ENCODE measurements at regions not wholly inside any gene's neighbourhood (a gene's known extent, or its start where the extent isn't known, plus 50 kb on each side); places are given as distances from the start of the nearest gene placed in this dataset.
A peak's percentile ranks its signal among the peaks of the same experiment; 100 is the strongest.

DNA sequence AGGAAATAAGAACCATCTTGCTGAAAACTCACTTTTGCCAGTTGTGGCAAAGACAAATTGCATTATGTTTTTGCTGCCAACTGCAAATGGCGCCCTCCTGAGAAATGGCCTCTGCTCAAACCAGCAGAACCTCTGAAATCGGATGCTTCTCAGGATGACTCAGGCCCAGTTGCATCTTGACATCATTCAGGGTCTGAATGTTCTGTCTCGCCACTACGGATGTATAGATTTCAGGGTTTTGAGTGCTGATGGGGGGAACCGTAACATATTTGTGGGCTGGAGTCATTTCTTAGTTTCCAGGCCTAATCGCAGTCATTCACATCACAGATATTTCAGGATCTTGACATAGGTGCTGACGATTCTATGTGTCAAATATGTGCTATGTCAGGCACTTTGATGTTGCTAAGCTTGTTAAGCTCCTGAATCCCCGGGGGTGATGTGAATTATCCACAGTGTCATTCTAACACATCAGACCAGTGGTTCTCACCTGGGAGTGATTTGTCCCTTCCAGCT is 207.1 kb downstream of the NFATC2 start:
- peak; percentile 33 for DNase-seq

DNA sequence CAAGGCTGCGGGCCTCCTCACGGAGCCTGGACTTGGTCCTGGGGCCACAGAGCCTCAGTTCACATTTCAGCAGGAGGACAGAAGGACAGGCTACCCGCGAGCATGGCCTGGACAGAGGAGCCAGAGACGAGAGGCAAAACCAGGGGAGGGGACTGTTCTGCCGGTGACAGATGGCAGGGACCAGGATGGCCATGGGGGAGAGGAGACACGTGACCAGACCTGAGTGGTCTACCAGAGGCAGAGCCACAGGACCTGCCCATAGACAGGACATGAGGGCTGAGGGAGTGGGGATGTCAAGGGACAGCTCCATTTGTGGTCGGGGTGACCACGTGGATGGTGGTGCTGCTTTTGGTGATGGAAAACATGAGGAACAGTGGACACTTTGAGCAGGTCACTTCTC is 207.9 kb downstream of the NFATC2 start:
- DNase-seq, result no peak

DNA sequence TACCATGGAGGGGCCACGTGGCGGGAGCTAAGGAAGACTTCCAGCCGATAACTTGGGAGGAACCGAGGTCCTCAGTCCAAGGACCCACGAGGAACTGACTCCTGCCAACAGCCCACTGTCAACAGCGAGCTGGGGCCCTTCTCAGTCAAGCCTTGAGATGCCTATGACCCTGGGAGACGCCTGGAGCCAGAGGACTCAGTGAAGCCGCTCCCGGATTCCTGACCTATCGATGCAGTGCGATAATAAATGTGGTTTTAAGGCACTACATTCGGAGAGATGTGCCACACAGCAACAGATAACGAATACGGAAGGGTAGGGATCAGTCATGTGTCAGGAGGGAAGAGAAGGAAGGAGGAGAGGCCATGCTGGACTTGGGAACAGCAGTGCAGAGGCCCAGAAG is 208.5 kb downstream of the NFATC2 start:
- no peak for DNase-seq

DNA sequence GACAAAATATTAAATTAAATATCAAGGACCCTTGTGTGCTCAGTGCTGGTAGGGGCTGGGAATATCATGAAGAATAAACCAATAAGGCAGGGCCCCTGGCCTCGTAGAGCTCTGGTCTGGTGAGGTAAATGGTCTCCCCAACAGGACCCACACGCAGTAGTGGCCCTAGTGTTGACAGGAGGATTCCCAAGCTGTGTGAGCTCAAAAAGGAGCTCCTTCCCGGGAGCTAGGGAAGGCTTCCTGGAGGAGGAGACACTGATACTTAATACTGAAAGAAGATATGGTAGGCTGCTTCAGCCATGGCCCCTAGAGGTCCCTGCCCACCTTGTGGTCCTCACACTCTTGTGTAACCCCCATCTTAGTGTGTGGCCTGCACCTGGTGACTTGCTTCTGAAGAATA is 209.1 kb downstream of the NFATC2 start:
- no peak for DNase-seq

DNA sequence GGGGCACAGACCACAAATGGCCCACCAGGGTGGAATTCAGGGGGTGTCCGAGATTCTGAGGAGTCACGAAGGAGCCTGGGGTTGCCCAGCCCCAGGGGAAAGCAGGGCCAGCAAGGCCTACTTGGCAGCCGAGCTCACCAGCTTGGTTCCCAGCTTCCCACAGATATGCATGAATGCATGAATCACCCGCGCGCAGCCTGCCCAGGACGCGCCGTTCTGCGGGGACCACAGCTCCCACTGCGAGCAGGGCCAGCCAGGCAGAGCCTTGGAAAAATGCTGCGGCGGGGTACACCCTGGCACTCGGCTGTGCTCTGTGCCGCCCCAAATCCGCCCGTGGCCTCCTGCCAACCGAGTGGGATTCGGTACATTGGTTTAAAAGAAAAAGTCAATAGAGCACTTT is 211.0 kb downstream of the NFATC2 start:
- no peak for DNase-seq

DNA sequence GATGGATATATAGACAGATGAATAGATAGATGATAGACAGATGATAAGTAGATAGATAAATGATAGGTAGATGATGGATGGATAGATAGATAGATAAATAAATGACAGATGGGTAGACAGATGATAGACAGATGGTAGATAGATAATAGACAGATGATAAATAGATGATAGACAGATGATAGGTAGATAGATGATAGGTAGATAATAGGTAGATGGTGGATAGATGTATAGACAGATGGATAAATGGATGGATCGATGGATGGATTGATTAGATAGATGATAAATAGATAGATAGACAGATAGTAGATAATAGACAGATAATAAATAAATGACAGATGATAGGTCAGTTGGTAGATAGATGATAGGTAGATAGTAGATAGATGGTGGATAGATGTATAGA is 212.7 kb downstream of the NFATC2 start:
- DNase-seq, result no peak

DNA sequence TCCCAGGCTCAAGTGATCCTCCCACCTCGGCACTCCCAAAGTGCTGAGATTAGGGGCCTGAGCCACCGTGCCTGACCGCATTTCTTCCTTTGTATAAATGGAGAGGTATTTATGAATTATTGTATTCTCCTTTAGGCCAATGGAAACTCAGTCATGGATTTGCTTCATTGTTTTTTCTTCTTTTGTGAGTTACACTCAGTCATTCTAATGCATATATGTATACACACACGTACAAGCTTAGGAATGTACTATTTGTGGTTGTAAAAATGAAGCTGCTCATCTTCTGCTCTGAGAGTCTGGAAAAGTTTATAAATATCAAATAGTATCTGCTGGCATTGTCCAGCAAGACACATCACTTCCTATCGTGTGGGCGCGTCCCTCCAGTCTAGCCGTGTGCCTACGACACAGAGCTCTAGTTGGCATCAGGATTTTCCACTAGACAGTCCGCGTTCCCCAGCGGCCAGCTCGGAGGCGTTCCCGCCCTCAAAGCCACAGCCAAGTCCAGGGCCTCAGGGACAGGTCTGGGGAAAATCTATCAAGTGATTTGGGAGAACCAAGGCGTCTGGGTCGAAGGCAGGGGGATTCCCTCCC is 215.2 kb downstream of the NFATC2 start:
- no peak for DNase-seq

DNA sequence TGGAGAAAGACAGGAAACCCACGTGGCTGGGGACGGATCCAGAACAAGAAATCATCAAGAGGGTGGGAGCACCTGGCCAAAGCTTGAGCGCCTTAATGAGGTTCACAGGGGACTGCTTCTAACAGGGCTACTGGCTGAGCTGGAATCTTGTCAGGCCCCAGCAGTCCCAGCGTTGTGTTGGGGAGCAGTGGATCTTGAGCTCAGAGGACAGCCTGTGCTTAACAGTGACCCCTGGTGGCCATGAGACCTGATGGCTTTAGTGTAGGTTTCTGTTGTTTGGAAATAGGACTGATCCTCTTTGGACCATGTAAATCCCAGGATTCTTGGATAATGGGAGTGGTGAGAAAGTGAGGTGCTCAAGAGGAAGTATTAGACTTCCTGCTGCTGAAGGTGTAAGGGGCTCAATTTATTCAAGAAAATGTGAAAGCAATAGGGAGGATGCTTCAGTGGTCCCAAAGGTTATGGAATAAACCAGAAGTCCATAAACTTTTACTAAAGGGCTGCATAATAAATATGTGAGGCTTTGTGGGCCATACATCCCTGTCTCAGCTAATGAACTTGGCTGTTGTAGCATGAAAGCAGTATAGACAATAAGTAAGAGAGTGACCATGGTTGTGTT is 216.2 kb downstream of the NFATC2 start:
- DNase-seq, result peak; percentile 51

DNA sequence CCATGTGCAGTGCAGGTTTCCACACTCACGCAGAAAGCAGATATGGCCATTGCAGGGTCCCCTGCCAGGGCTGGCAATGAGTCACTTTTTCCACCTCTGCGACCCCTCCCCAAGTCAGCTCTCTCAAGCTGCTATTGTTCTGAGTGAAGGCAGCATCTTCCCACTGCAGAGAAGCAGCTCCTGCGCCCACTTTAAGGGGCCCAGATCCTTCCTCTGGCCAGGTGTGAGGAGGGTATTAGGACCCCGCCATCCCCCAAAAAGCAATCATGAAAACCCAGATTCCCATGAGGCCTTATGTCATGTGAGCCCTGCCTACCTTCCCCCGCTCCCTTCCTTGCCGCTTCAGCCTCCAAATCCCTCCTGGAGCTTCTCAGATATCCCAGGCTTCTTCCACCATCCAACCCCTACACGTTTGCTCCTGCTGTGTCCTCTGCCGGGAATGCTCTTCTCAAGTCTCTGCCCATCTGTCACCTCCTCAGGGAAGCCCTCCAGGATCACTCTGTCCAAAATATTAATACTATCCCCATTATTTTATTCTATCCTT is 220.3 kb downstream of the NFATC2 start:
- DNase-seq, result no peak

DNA sequence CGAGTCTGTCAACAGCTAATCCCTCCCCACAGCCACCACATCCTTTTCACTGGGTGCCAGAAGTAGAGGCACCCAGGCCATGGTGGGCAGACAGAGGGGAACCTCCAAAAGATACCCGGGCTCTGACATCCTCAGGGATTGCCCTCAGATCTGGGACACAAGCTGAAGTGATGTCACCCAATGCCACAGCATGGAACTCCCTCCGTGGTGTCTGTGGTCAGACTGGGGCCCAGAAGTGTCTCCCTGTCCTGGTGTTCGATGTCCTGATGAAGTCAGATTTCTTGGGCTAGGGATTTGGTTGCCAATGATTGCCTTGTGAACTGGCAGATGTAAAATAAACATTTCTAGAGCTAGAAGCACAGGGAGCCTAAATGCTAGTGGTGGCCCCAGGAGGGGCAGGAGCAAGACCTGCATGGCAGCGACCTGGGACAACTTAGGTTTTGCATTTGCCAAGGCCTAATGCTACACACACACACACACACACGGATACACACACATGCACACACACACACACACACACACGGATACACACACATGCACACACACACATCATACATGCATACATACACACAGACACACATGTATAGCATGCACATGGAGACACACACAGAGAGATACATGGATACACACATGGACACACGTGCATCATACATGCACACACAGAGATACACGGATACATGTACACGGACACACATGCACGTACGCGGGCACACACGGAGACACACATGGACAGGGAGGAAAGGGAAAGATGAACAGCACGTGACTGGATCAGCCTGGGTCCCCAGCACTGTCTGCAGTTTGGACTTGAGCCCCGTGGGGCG is 221.0 kb downstream of the NFATC2 start:
- DNase-seq, result no peak

DNA sequence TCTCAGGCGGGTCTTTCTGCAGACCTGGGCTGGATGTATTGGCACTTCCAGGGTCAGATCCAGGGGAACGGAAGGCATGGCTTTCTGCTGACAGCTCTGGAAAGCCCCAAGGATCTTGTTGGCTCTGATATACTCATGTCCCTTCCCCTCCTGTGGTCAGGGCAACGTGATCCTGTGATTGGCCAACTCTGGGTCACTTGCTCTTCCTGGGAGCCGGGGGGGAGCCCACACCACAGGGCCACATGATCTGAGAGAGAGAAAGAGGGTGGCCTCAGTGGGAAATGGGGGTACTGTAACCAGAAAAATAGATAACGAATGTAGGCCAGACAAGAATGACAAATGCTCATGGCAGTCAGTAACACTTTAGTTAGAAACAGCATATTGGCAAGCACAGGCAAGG is 223.0 kb downstream of the NFATC2 start:
- no peak for DNase-seq

DNA sequence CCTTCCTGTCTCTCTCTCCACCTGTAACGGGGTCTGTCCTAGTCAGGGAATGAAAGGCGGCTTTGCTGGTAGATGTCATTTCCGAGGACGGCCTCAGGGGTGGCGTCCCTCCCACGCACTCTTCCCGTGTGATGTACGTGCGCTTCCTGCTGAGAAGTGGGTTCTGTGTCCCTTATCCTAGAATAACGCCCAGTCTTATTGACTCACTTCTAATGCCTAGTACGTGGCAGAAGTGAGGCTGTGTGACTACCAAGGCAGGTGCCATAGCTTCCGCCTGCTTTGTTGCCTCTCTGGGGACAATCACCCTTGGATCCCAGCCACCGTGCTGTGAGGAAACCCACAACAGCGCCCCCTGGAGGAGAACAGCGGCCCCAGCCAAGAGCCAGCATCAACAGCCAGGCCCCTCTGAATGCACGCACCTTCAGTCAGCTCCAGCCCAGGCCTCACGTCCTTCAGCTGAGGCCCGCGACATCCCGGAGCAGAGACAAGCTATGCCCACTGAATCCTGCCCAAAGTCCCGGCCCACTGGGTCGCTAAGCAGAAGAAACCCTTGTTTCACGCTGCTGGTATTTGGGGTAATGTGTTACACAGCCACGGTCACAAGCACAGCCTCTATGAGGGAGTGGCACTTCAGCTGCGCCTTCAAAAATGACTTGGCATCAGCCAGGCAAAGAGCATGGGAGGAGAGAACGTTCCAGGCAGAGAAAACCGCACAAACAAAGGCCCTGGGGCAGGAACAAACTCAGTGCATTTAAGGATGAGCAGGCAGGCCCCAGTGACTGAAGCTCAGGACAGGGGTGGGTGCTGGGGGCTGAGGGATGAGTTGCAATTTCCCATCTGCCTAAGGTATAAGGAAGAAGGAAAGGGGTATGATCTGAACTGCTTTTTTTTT is 224.2 kb downstream of the NFATC2 start:
- DNase-seq, result peak; percentile 61

DNA sequence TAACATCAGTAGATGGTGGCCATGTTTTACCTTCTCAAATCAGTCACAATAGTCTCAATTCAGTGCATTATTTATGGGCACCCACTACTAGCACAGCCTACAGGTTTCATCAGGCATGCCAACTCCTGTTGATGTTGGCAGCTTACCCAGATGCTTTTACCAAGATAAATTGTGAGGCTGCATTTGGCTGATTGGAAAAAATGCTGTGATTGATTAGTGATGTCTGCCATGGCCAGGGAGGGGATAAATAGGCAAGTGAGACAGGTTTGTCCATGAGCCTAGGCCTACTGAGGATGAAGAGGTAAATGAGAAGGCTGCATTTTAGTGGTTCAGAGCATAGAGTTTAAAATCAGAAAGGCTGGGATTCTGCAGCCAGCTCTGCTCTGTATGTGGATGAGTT is 227.1 kb downstream of the NFATC2 start:
- no peak for DNase-seq

DNA sequence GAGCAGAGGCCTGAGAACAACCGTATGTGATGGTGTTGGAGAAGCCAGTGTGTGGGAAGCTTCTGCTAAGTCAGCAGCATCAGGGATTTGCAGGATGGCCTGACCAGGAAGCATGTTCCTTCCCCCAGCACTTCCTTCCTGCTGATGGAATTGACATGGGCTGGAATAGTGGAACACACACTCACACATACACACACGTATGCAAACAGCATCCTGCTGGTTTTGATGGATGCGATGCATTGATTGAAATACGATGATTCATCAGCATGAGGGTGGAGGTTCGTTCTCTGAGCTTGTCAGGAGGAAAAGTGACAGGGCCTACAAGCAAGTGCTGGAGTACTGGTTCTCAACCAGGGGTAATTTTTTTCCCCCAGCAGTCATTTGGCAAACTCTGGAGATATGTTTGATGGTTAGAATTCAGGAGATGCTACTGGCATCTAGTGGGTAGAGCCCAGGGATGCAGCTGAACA is 229.1 kb downstream of the NFATC2 start:
- no peak for DNase-seq

DNA sequence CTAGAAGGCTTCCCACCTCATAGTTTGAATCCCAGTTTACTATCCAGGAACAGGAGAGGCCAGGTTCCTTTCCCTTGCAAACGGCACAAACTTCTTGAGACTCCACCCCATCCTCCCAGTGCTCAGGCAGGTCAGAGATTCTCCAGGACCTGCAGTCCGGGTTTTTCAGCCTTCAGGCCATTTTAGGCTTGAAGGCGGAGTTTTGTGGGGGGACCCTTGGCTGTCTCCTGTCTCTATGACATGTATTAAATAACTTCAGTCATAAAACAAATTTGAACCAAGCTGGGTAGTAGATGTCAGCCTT is 230.1 kb downstream of the NFATC2 start:
- no peak for DNase-seq

DNA sequence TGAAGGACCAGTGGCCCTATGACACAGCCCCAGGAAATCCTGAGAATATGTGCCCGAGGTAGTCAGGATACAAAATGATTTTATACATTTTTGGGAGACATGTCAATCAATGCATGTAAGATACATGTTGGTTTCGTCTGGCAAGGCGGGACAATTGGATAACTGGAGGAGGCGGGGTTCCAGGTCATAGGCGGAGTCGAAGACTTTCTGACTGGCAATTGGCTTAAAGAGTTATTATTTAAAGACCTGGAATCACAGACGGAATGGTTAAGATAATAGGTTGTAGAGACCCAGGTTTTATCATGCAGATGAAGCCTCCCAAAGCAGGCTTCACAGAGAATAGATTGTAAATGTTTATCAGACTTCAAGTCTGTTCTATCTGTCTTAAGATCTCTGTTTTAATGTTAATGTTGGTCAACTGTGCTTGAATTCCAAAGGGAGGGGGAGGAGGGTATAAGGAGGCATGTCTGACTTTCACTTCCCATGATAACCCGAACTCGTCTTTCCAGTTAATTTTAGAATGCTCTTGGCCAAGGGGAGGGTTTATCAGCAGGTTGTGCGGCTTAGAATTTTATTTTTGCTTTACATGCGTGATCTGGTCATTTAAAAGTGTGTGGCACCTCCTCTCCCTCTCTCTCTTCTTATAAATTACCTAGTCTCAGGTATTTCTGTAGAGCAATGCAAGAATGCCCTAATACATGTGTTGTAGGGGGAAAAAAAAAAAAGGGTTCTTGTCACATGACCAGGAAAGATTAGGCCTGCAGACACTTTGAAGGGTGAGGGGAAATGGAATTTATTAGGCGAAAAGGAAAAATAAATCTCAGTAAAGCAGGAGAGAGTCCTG is 230.7 kb downstream of the NFATC2 start:
- DNase-seq, result no peak

DNA sequence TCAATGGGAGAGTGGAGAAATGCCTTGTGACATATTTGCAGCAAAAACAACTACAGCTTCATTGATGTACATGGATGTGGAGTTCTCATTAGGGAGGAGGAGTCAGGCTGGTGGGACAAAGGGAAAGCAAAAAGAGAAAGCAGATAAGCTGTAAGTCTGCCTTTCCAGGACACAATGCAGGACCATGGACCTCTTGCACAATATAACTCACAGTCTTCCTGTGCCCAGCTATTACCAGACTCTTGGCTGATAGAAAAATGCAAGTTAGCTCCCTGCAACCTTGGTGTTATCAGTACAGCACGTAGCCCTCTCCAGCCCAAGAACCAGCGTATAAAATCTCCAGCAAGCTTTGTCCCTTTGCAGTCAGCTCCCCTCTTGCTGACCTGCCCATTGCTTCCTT is 232.3 kb downstream of the NFATC2 start:
- no peak for DNase-seq

DNA sequence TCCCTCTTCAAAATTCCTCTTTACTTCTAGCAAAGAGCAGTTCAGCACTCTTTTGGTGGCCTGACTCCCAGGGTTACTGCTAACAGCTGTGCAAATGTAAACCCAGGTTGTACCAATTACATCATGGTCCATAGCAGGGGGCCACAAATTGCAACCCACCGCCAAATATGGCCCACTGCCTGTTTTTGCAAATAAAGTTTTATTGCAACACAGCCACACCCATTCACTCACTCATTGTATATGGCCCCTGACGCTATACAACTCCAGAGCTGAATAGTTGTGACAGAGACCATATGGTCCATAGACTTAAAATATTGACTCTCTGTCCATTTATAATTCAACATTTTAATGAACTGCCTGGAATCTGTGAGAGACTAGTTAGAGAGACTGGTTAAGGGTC is 233.4 kb downstream of the NFATC2 start:
- no peak for DNase-seq

DNA sequence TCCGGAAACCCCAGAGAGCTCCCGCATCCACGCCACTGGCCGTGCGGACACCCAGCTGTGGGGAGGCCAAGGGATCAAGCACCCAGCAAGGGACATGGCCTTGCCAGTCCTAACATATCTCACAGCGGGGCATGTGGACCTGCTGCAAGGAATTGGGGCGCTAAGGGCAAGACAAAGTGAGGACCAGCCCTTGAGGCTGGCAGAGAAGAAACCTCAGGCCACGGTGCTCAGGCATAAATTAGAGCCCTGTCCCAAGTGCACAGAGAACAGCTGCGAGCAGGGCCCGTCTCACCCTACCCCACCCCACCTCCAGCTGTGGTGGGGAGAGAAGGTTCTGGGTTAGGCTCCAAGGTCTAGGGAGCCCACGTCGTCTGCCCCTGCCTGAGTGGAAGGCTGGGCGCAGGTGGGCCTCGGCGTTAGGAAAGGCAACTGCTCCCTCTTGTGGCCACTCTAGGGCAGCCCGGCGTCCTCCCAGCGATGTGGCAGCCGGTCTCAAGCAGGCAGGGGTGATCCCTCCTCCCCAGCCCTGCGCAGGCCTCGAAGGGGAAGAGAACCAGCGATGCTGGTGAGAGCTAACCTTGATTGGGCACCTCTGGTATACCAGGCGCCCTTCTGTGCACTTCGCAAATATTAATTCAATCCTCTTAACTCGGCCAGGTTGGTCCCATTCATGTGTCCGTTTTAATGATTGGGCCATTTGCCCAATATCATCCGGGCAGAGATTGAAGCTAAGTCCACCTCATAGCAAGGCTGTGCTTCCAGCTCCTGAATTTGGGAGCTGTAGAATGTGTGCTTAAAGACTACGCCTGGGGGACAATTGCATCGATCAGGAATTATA is 235.8 kb downstream of the NFATC2 start:
- peak; percentile 80 for DNase-seq

DNA sequence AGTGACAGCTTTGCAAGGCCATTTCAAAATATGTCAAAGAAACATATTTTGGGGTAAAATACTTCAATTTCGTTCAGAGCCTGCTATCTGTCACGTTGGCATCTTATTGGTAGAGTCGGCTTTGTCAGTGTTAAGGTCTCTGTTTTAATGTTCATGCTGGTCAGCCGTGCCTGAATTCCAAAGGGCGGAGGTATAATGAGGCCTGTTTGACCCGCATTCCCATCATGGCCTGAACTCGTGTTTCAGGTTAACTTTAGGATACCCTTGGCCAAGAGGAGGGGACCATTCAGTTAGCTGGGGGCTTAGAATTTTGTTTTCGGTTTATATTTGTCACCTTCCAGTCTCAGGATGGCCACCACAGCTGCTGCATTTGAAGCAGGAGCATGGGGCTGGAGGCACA is 236.4 kb downstream of the NFATC2 start:
- no peak for DNase-seq
